NT2/D1 (cell line): ENCODE measurements at regions not wholly inside any gene's neighbourhood (a gene's known extent, or its start where the extent isn't known, plus 50 kb on each side); places are given as distances from the start of the nearest gene placed in this dataset.
"Not testable (repeated sequence)": the region's sequence is repeated elsewhere in the genome, so short reads cannot be mapped to it uniquely, and the experiment has no call there.

ENCODE experiments used
- DNase-seq: peaks from one replicate; pipeline ENCODE4 v3.0.0-alpha.2; 2011; ENCODE audit warnings: low read depth, low spot score
- H3K27me3 ChIP-seq: 2 replicates; pipeline ENCODE4 v1.6.0; 2011; ENCODE audit warnings: mild to moderate bottlenecking; ENCODE audit not compliant: insufficient read length, insufficient read depth
- H3K36me3 ChIP-seq: 2 replicates; pipeline ENCODE4 v1.6.1; 2011; ENCODE audit warnings: mild to moderate bottlenecking, low read length, mixed read lengths; ENCODE audit not compliant: insufficient read depth, insufficient read length
- H3K4me1 ChIP-seq: 2 replicates; pipeline ENCODE4 v1.5.1; 2011; ENCODE audit not compliant: insufficient read depth, insufficient read length
- H3K4me3 ChIP-seq: 2 replicates; pipeline ENCODE4 v1.5.1; 2011; ENCODE audit warnings: low read depth; ENCODE audit not compliant: insufficient read length
- H3K9ac ChIP-seq: 2 replicates; pipeline ENCODE4 v1.6.0; 2011; ENCODE audit warnings: low read depth; ENCODE audit not compliant: insufficient read length
- H3K9me3 ChIP-seq: 2 replicates; pipeline ENCODE4 v1.5.1; 2011; ENCODE audit warnings: mild to moderate bottlenecking, low read length; ENCODE audit not compliant: insufficient read depth
- SUZ12 ChIP-seq: IDR thresholded peaks from 2 replicates; pipeline ENCODE4 v1.6.1; 2011; ENCODE audit not compliant: insufficient read length, insufficient read depth; ENCODE audit errors: extremely low read depth
- YY1 ChIP-seq: IDR thresholded peaks from 2 replicates; pipeline ENCODE4 v1.6.1; 2011; ENCODE audit not compliant: insufficient read length, insufficient read depth
- ZNF274 ChIP-seq: IDR thresholded peaks from 2 replicates; pipeline ENCODE4 v1.6.1; 2011; ENCODE audit warnings: mild to moderate bottlenecking, low read depth, low read length

- Histone ChIP-seq H3K4me1 (no peaks in the 10 kb centered on the region), H3K9ac (no peak overlapping the region), H3K27me3 (no peaks in the 10 kb centered on the region), H3K36me3 (no peaks in the 10 kb centered on the region), H3K9me3 (no peaks in the 10 kb centered on the region), H3K4me3 (no peak overlapping the region)
- TF ChIP-seq YY1 (no peak), ZNF274 (no peak), SUZ12 (no peak)
- peak; percentile 32 for DNase-seq
These were observed 198.3 kb downstream of the DUSP10 start for GRCh38 chr1:221543529-221544120.

GRCh38 chr1:221548942-221549341 lies 192.9 kb downstream of the DUSP10 start:
- Histone ChIP-seq H3K27me3 (no peaks in the 10 kb centered on the region), H3K4me1 (no peaks in the 10 kb centered on the region), H3K9ac (no peak overlapping the region), H3K9me3 (no peaks in the 10 kb centered on the region), H3K36me3 (no peaks in the 10 kb centered on the region), H3K4me3 (no peak overlapping the region)
- TF ChIP-seq SUZ12 (no peak), ZNF274 (no peak), YY1 (no peak)
- DNase-seq, result no peak

- no peaks in the 10 kb centered on the region for H3K4me1 ChIP-seq
- no peak for DNase-seq
- H3K4me3 ChIP-seq, result no peak overlapping the region
- H3K27me3 ChIP-seq, result no peaks in the 10 kb centered on the region
- no peaks in the 10 kb centered on the region for H3K9me3 ChIP-seq
- TF ChIP-seq ZNF274 (no peak), SUZ12 (no peak), YY1 (no peak)
- no peaks in the 10 kb centered on the region for H3K36me3 ChIP-seq
- no peak overlapping the region for H3K9ac ChIP-seq
These were observed 192.1 kb downstream of the DUSP10 start for GRCh38 chr1:221549815-221550214.

GRCh38 chr1:221552792-221553191 lies 189.1 kb downstream of the DUSP10 start:
- not testable (repeated sequence) for H3K27me3 ChIP-seq, H3K9me3 ChIP-seq, H3K4me3 ChIP-seq, H3K9ac ChIP-seq, DNase-seq, H3K36me3 ChIP-seq, H3K4me1 ChIP-seq

- H3K36me3 ChIP-seq, result no peaks in the 10 kb centered on the region
- H3K4me1 ChIP-seq, result no peaks in the 10 kb centered on the region
- H3K27me3 ChIP-seq, result no peaks in the 10 kb centered on the region
- H3K4me3 ChIP-seq, result no peak overlapping the region
- H3K9ac ChIP-seq, result no peak overlapping the region
- no peaks in the 10 kb centered on the region for H3K9me3 ChIP-seq
- no peak for DNase-seq
- no peak for TF ChIP-seq ZNF274
- TF ChIP-seq YY1, result no peak
- TF ChIP-seq SUZ12, result no peak
These were observed 186.0 kb downstream of the DUSP10 start for GRCh38 chr1:221555689-221556433.

GRCh38 chr1:221556435-221556834 lies 185.5 kb downstream of the DUSP10 start:
- DNase-seq, result no peak
- no peaks in the 10 kb centered on the region for H3K9me3 ChIP-seq
- no peak overlapping the region for H3K9ac ChIP-seq

GRCh38 chr1:221557013-221557412 lies 184.9 kb downstream of the DUSP10 start:
- Histone ChIP-seq H3K36me3 (no peaks in the 10 kb centered on the region), H3K9ac (no peak overlapping the region), H3K4me3 (no peak overlapping the region), H3K9me3 (no peaks in the 10 kb centered on the region), H3K4me1 (no peaks in the 10 kb centered on the region), H3K27me3 (no peaks in the 10 kb centered on the region)
- DNase-seq, result no peak
- TF ChIP-seq SUZ12 (no peak), YY1 (no peak), ZNF274 (no peak)

More at GRCh38 chr1:221556435-221556834, 185.5 kb downstream of the DUSP10 start:
- no peak for TF ChIP-seq YY1
- no peaks in the 10 kb centered on the region for H3K4me1 ChIP-seq
- no peak overlapping the region for H3K4me3 ChIP-seq
- no peaks in the 10 kb centered on the region for H3K27me3 ChIP-seq
- H3K36me3 ChIP-seq, result no peaks in the 10 kb centered on the region
